Neural cell (in vitro differentiated cells): ENCODE measurements at regions not wholly inside any gene's neighbourhood (a gene's known extent, or its start where the extent isn't known, plus 50 kb on each side); places are given as distances from the start of the nearest gene placed in this dataset.

Experiments
- H2AFZ ChIP-seq: fragments of 200-600, 300-800 bp; sonication (generic), shearing (Covaris generic); 2 replicates; pipeline ENCODE4 v1.6.0; 2014; ENCODE audit warnings: low read depth, mild to moderate bottlenecking, antibody characterized with exemption, low read length, moderate library complexity
- H3F3A ChIP-seq: fragments of 200-600 bp; shearing (Covaris generic); 2 replicates; pipeline ENCODE4 v1.6.1; 2016; ENCODE audit warnings: mild to moderate bottlenecking, moderate library complexity, mixed read lengths, antibody characterized with exemption, low read length; ENCODE audit not compliant: insufficient read depth, poor library complexity, severe bottlenecking
- H3K27ac ChIP-seq: fragments of 200-600, 300-800 bp; sonication (generic), shearing (Covaris generic); 2 replicates; pipeline ENCODE4 v1.5.1; 2014; ENCODE audit warnings: mild to moderate bottlenecking, low read length, moderate library complexity
- H3K27me3 ChIP-seq: fragments of 300-800, 200-600 bp; sonication (generic), shearing (Covaris generic); 2 replicates; pipeline ENCODE4 v1.6.0; 2014; ENCODE audit warnings: mild to moderate bottlenecking, low read depth, low read length, moderate library complexity; ENCODE audit not compliant: insufficient read depth
- H3K36me3 ChIP-seq: fragments of 300-800, 200-600 bp; sonication (generic), shearing (Covaris generic); 2 replicates; pipeline ENCODE4 v1.5.1; 2014; ENCODE audit warnings: mild to moderate bottlenecking, antibody characterized with exemption, low read length, moderate library complexity; ENCODE audit not compliant: insufficient read depth
- H3K4me2 ChIP-seq: fragments of 300-800, 200-600 bp; sonication (generic), shearing (Covaris generic); 2 replicates; pipeline ENCODE4 v1.6.0; 2014; ENCODE audit warnings: mild to moderate bottlenecking, low read length
- H3K4me3 ChIP-seq: fragments of 300-800, 200-600 bp; sonication (generic), shearing (Covaris generic); 2 replicates; pipeline ENCODE4 v1.5.1; 2014; ENCODE audit warnings: mild to moderate bottlenecking, low read length, moderate library complexity
- H3K79me2 ChIP-seq: fragments of 200-600 bp; shearing (Covaris generic); replicated peaks from 2 replicates; pipeline ENCODE4 v1.6.0; 2014; ENCODE audit warnings: mild to moderate bottlenecking, low read length, moderate library complexity; ENCODE audit not compliant: insufficient read depth
- H3K9ac ChIP-seq: fragments of 300-800, 200-600 bp; sonication (generic), shearing (Covaris generic); 2 replicates; pipeline ENCODE4 v1.6.1; 2016; ENCODE audit warnings: mild to moderate bottlenecking, low read length, mixed read lengths
- H3K9me2 ChIP-seq: fragments of 200-600 bp; shearing (Covaris generic); 2 replicates; pipeline ENCODE4 v1.6.1; 2016; ENCODE audit warnings: mild to moderate bottlenecking, low read length, mixed read lengths; ENCODE audit not compliant: insufficient read depth
- H3K9me3 ChIP-seq: fragments of 200-600, 300-800 bp; sonication (generic), shearing (Covaris generic); 2 replicates; pipeline ENCODE4 v1.6.1; 2016; ENCODE audit warnings: mild to moderate bottlenecking, mixed run types, low read length, moderate library complexity, mixed read lengths
- H4K20me1 ChIP-seq: fragments of 200-600 bp; shearing (Covaris generic); 2 replicates; pipeline ENCODE4 v1.6.1; 2016; ENCODE audit warnings: mild to moderate bottlenecking, mixed run types; ENCODE audit not compliant: insufficient read depth
- CTCF ChIP-seq: fragments of 450-650 bp; IDR thresholded peaks from 2 replicates; pipeline ENCODE4 v1.5.1; 2014; ENCODE audit warnings: antibody characterized with exemption, mild to moderate bottlenecking, moderate library complexity; ENCODE audit not compliant: poor library complexity, severe bottlenecking
- EP300 ChIP-seq: fragments of 450-650 bp; conservative IDR thresholded peaks from 2 replicates; pipeline ENCODE4 v1.6.1; 2014; ENCODE audit warnings: antibody characterized with exemption, mild to moderate bottlenecking, moderate library complexity; ENCODE audit not compliant: poor library complexity, severe bottlenecking
- EZH2 ChIP-seq: fragments of 200-600, 300-800 bp; shearing (Covaris generic), sonication (generic); IDR thresholded peaks from 2 replicates; pipeline ENCODE4 v1.6.1; 2014; ENCODE audit warnings: antibody characterized with exemption, low read length, borderline replicate concordance, mild to moderate bottlenecking; ENCODE audit not compliant: insufficient read depth, poor library complexity, severe bottlenecking
- MXI1 ChIP-seq: fragments of 450-650 bp; conservative IDR thresholded peaks from 2 replicates; pipeline ENCODE4 v1.6.1; 2014; ENCODE audit warnings: antibody characterized with exemption, mild to moderate bottlenecking; ENCODE audit not compliant: poor library complexity, severe bottlenecking
- POLR2AphosphoS5 ChIP-seq: IDR thresholded peaks from 2 replicates; pipeline ENCODE4 v1.6.1; 2012
- RAD21 ChIP-seq: fragments of 450-650 bp; conservative IDR thresholded peaks from 2 replicates; pipeline ENCODE4 v1.6.1; 2014; ENCODE audit warnings: antibody characterized with exemption, mild to moderate bottlenecking, moderate library complexity
- REST ChIP-seq: IDR thresholded peaks from 2 replicates; pipeline ENCODE4 v1.6.1; 2012; ENCODE audit warnings: borderline replicate concordance
- SMC3 ChIP-seq: fragments of 450-650 bp; conservative IDR thresholded peaks from 2 replicates; pipeline ENCODE4 v1.6.1; 2014; ENCODE audit warnings: antibody characterized with exemption, mild to moderate bottlenecking, moderate library complexity; ENCODE audit not compliant: poor library complexity
- TAF1 ChIP-seq: IDR thresholded peaks from 2 replicates; pipeline ENCODE4 v1.6.1; 2012; ENCODE audit warnings: low read depth

- Histone ChIP-seq H3K9ac (no peak overlapping the region), H3K9me2 (no peaks in the 10 kb centered on the region), H3K27ac (no peak overlapping the region), H3K4me2 (no peak overlapping the region), H4K20me1 (no peaks in the 10 kb centered on the region), H3K9me3 (no peaks in the 10 kb centered on the region), H2AFZ (no peak overlapping the region), H3F3A (no peaks in the 10 kb centered on the region), H3K36me3 (no peaks in the 10 kb centered on the region), H3K27me3 (no peaks in the 10 kb centered on the region), H3K79me2 (no peaks in the 10 kb centered on the region), H3K4me3 (no peak overlapping the region)
- TF ChIP-seq EP300 (no peak), CTCF (no peak), SMC3 (no peak), TAF1 (no peak), REST (no peak), RAD21 (no peak), MXI1 (no peak), EZH2 (no peak), POLR2AphosphoS5 (no peak)
Measured at GRCh38 chr3:164080208-164080607, 998.1 kb downstream of the SI start.

- Histone ChIP-seq H3K9me2 (no peaks in the 10 kb centered on the region), H3K9me3 (no peaks in the 10 kb centered on the region), H3K27ac (no peak overlapping the region), H3K36me3 (no peaks in the 10 kb centered on the region), H3K4me2 (no peak overlapping the region), H3K27me3 (no peaks in the 10 kb centered on the region), H3K4me3 (no peak overlapping the region), H3K9ac (no peak overlapping the region), H4K20me1 (no peaks in the 10 kb centered on the region), H3F3A (no peaks in the 10 kb centered on the region), H2AFZ (no peak overlapping the region), H3K79me2 (no peaks in the 10 kb centered on the region)
- TF ChIP-seq POLR2AphosphoS5 (no peak), MXI1 (no peak), TAF1 (no peak), CTCF (no peak), EP300 (no peak), RAD21 (no peak)
Measured at GRCh38 chr3:164064298-164064697, 1014.0 kb downstream of the SI start.
